ENCODE measurements at regions not wholly inside any gene's neighbourhood (a gene's known extent, or its start where the extent isn't known, plus 50 kb on each side); places are given as distances from the start of the nearest gene placed in this dataset.

- TF ChIP-seq, protein P1, sequence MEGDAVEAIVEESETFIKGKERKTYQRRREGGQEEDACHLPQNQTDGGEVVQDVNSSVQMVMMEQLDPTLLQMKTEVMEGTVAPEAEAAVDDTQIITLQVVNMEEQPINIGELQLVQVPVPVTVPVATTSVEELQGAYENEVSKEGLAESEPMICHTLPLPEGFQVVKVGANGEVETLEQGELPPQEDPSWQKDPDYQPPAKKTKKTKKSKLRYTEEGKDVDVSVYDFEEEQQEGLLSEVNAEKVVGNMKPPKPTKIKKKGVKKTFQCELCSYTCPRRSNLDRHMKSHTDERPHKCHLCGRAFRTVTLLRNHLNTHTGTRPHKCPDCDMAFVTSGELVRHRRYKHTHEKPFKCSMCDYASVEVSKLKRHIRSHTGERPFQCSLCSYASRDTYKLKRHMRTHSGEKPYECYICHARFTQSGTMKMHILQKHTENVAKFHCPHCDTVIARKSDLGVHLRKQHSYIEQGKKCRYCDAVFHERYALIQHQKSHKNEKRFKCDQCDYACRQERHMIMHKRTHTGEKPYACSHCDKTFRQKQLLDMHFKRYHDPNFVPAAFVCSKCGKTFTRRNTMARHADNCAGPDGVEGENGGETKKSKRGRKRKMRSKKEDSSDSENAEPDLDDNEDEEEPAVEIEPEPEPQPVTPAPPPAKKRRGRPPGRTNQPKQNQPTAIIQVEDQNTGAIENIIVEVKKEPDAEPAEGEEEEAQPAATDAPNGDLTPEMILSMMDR (IDR thresholded peaks at IDR 0.05), result no peak
- no peak for TF ChIP-seq POLR2A (IDR thresholded peaks at IDR 0.05)
These were observed 62.5 kb downstream of the RPRM start for GRCh38 chr2:153416071-153416470.
